Activated CD4-positive, CD25-positive, alpha-beta regulatory T cell treated with anti-CD3 and anti-CD28 coated beads, Interleukin-2, amount 50 U/mL, for 24 hours (primary cell): ENCODE measurements at regions not wholly inside any gene's neighbourhood (a gene's known extent, or its start where the extent isn't known, plus 50 kb on each side); places are given as distances from the start of the nearest gene placed in this dataset.
"Not testable (repeated sequence)": the region's sequence is repeated elsewhere in the genome, so short reads cannot be mapped to it uniquely, and the experiment has no call there.

ENCODE experiments used
- ATAC-seq, 2 donors: fragments of 150-1000 bp; cut with Tn5 transposase; one replicate each; pipeline ENCODE4 v1.10.0; 2021; ENCODE audit warnings: mild to moderate bottlenecking in 1 of 2, moderate library complexity in 1 of 2

- ATAC-seq, result no peak
Observed at GRCh38 chr3:34139566-34139965, 341.1 kb downstream of the PDCD6IP start.

GRCh38 chr3:34140616-34141015 lies 342.2 kb downstream of the PDCD6IP start:
- ATAC-seq, result no peak

- ATAC-seq, result no peak
Observed at GRCh38 chr3:34141841-34142337, 343.5 kb downstream of the PDCD6IP start.

GRCh38 chr3:34145796-34146195 lies 347.4 kb downstream of the PDCD6IP start:
- no peak for ATAC-seq

GRCh38 chr3:34146596-34146995 lies 348.2 kb downstream of the PDCD6IP start:
- ATAC-seq, result no peak

GRCh38 chr3:34150992-34151391 lies 352.6 kb downstream of the PDCD6IP start:
- no peak for ATAC-seq

- ATAC-seq, result no peak
Observed at GRCh38 chr3:34152656-34153055, 354.2 kb downstream of the PDCD6IP start.

- ATAC-seq, result no peak
Observed at GRCh38 chr3:34155108-34155507, 356.7 kb downstream of the PDCD6IP start.

GRCh38 chr3:34155666-34156065 lies 357.2 kb downstream of the PDCD6IP start:
- ATAC-seq, result no peak

- ATAC-seq, result no peak
Observed at GRCh38 chr3:34157491-34157890, 359.1 kb downstream of the PDCD6IP start.

GRCh38 chr3:34159613-34160420 lies 361.4 kb downstream of the PDCD6IP start:
- ATAC-seq, result no peak

- not testable (repeated sequence) for ATAC-seq
Observed at GRCh38 chr3:34169636-34170035, 371.2 kb downstream of the PDCD6IP start.

GRCh38 chr3:34174740-34175139 lies 376.3 kb downstream of the PDCD6IP start:
- no peak for ATAC-seq

- ATAC-seq, result no peak
Observed at GRCh38 chr3:34175636-34176176, 377.3 kb downstream of the PDCD6IP start.

GRCh38 chr3:34176723-34177122 lies 378.3 kb downstream of the PDCD6IP start:
- ATAC-seq, result no peak

GRCh38 chr3:34178415-34178814 lies 380.0 kb downstream of the PDCD6IP start:
- ATAC-seq, result peak in 1 of 2 donors; percentile 7

- no peak for ATAC-seq
Observed at GRCh38 chr3:34179716-34180115, 381.3 kb downstream of the PDCD6IP start.

- ATAC-seq, result no peak
Observed at GRCh38 chr3:34180532-34180931, 382.1 kb downstream of the PDCD6IP start.

GRCh38 chr3:34183114-34183513 lies 384.7 kb downstream of the PDCD6IP start:
- ATAC-seq, result no peak

- no peak for ATAC-seq
Observed at GRCh38 chr3:34183611-34184340, 385.3 kb downstream of the PDCD6IP start.

GRCh38 chr3:34185301-34185700 lies 386.9 kb downstream of the PDCD6IP start:
- ATAC-seq, result no peak

GRCh38 chr3:34189133-34189532 lies 390.7 kb downstream of the PDCD6IP start:
- no peak for ATAC-seq

GRCh38 chr3:34196914-34197313 lies 398.5 kb downstream of the PDCD6IP start:
- no peak for ATAC-seq

GRCh38 chr3:34198309-34198708 lies 399.9 kb downstream of the PDCD6IP start:
- ATAC-seq, result no peak
